KOPT-K1 (cell line): ENCODE measurements at regions not wholly inside any gene's neighbourhood (a gene's known extent, or its start where the extent isn't known, plus 50 kb on each side); places are given as distances from the start of the nearest gene placed in this dataset.
"Not testable (repeated sequence)": the region's sequence is repeated elsewhere in the genome, so short reads cannot be mapped to it uniquely, and the experiment has no call there.

Source experiments
- H3K27ac ChIP-seq: fragments of 200-600 bp; sonication (generic); 2 replicates; pipeline ENCODE4 v1.5.1; 2016; ENCODE audit warnings: antibody characterized with exemption, mild to moderate bottlenecking, low read depth, low read length; ENCODE audit not compliant: poor library complexity, severe bottlenecking
- H3K36me3 ChIP-seq: fragments of 200-600 bp; sonication (generic); 2 replicates; pipeline ENCODE4 v1.5.1; 2017; ENCODE audit warnings: antibody characterized with exemption, mild to moderate bottlenecking, low read length, moderate library complexity; ENCODE audit not compliant: insufficient read depth
- H3K9me3 ChIP-seq: fragments of 200-600 bp; sonication (generic); 2 replicates; pipeline ENCODE4 v1.5.1; 2017; ENCODE audit warnings: antibody characterized with exemption, low read length, mild to moderate bottlenecking; ENCODE audit not compliant: insufficient read depth, poor library complexity, severe bottlenecking

DNA sequence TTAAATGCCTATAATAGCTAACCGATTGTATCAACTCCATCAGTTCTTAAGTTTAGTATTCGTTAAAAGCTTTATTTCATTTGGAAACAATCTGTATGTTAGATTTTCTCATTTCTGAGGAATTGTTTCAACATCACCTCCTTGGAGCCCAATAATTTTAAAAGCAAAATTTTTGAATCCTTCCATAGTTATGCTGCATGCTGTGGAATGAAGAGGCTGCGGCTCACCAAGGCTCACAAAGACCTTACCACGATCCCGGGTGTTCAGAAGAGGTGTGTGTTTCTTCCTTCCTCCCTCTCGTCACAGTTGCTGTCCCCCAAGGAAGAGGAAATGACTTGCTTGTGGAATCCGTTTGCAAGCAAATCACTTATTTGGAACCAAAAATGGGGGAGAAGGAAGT, 143.8 kb downstream of the FGF1 start:
- H3K36me3 ChIP-seq, result no peaks in the 10 kb centered on the region
- no peaks in the 10 kb centered on the region for H3K9me3 ChIP-seq
- H3K27ac ChIP-seq, result no peak overlapping the region

DNA sequence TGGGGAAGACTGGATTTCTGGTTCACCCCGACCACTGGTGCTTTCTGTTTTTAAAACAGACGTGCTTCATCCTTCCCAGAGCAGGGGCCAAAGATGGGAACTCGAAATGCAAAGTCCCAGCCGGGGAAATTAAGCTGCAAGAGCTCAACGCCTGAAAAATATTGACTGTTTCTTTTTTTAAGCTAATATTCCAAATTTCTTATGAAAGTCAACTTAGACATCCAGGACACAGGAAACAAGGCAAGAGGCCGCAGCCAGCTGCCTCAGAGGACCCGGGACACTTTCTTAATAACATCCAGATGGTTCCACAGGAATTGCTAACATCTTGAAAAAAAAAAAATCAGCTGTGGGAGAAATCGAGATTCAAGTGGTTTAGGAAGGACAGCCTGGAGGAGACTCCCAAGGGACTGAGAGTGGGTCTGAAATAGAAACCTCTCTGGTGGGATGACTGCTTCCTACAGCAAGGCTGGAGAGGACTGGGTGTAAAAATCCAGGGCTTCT, 144.9 kb downstream of the FGF1 start:
- H3K36me3 ChIP-seq, result no peaks in the 10 kb centered on the region
- H3K27ac ChIP-seq, result no peak overlapping the region
- H3K9me3 ChIP-seq, result peaks cover 3% of the 10 kb centered on the region

DNA sequence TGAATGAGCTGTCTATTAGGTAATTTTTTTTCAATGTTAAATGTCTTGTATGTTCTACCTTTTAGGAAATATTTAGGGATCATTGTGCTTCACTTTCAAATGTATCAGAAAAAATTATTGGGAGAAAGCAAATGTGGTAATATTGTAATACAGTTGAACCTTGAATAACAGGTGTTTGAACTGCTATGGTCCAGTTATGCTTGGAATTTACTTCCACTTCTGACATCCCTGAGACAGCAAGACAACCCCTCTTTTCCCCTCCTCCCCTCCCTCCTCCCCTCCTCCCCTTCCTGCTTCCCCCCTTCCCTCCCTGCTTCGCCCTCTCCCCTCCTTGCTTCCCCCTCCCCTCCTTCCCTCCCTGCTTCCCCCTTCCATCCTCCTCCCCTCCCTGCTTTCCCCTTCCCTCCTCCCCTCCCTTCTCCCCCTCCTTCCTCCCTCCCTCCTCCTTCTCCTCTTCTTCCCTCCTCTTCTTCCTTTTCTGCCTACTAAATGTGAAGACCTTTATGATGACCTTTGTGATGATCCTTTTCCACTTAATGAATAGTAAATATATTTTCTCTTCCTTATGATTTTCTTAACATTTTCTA, 146.6 kb downstream of the FGF1 start:
- peaks cover 20% of the 10 kb centered on the region for H3K9me3 ChIP-seq
- H3K27ac ChIP-seq, result no peak overlapping the region
- no peaks in the 10 kb centered on the region for H3K36me3 ChIP-seq

DNA sequence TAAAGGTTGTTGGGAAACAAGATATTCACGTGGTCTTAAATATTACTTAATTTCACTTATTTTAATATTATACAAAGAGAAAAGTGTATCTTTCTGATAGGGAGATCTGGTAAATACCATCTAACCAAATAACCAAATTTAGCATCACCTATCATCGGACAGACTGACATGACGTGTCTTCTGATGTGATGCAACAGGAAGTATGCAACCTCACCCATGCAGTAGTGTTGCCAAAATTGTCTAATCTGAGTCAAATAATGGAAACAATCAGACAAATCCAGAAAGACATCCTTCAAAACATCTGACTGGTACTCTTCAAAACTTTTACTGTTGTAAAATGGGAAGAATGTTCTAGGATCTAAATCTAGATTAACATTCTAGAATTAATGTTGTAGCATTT, 148.0 kb downstream of the FGF1 start:
- Histone ChIP-seq H3K9me3 (peaks cover 20% of the 10 kb centered on the region), H3K36me3 (no peaks in the 10 kb centered on the region), H3K27ac (no peak overlapping the region)

DNA sequence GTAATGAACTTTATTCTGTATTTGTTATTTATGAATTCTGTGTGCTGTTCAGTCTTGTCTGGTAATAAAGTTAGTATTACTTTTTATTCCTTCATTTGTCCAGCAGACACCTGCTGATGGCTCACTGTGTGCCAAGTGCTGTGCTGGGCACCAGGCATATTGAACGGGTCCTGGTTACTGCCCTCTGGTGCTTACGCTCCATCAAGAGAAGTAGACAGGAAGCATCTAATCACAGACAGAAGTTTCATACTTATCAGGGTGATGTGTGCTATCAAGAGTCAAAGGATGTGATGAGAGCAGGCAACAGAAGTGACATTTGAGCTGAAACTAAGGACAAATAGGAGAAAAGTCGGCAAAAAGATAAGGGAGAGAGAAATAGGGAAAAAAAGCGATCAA, 153.1 kb downstream of the FGF1 start:
- no peak overlapping the region for H3K27ac ChIP-seq
- peaks cover 20% of the 10 kb centered on the region for H3K9me3 ChIP-seq
- no peaks in the 10 kb centered on the region for H3K36me3 ChIP-seq

DNA sequence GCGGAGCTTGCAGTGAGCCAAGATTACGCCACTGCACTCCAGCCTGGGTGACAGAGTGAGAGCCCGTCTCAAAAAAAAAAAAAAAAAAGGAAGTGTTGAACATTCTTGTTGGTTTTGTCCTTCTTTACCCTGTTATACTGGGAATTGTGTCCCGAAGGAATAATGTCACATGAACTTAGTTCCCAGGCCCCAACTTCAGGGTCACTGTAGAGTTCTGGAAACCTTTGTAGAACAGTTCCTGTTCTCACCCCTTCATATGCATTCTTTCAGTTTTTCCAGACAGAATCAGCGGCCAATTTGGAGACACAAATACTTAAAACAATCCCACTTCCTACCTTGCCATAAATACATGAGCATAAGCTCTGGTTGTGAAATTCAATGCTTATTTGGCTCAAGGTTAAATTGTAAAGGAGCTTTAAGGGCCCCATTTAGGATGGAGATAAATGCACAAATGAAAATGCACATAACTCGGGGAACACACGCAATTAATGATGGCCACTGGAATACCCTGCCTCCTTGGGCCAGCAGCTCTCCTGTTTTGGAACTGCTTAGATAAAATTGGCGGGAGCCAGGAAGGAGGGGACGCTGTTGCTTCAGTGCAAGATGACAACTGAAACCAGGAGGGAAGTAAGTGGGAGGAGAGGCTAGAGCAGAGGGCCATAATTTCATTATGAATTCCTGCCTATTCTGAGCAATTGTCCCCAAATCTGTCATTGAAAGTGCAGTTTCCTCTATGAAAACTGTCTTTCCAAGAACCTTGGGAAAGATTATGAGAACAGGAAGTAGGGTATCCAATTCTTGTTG, 153.7 kb downstream of the FGF1 start:
- Histone ChIP-seq H3K36me3 (no peaks in the 10 kb centered on the region), H3K27ac (no peak overlapping the region), H3K9me3 (peaks cover 20% of the 10 kb centered on the region)

DNA sequence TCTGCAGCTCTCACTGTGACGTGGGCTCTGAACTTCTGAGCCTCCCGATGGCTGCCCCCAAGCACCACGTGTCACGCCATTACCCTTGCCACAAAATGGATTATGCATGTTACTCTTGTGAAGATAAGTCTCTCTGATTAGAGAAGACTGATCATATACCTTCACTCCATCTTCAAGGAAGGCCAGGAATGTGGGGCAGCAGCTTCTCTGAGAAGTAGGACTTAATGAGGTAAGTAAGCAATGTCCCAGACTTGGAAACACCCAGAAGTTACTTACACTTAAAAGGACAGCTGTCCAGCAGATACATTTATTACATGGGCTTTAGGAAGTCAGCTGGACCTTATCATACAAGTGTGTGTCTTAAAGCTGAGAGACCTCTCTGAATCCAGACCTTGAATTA, 155.0 kb downstream of the FGF1 start:
- no peaks in the 10 kb centered on the region for H3K36me3 ChIP-seq
- H3K9me3 ChIP-seq, result peaks cover 16% of the 10 kb centered on the region
- H3K27ac ChIP-seq, result no peak overlapping the region

DNA sequence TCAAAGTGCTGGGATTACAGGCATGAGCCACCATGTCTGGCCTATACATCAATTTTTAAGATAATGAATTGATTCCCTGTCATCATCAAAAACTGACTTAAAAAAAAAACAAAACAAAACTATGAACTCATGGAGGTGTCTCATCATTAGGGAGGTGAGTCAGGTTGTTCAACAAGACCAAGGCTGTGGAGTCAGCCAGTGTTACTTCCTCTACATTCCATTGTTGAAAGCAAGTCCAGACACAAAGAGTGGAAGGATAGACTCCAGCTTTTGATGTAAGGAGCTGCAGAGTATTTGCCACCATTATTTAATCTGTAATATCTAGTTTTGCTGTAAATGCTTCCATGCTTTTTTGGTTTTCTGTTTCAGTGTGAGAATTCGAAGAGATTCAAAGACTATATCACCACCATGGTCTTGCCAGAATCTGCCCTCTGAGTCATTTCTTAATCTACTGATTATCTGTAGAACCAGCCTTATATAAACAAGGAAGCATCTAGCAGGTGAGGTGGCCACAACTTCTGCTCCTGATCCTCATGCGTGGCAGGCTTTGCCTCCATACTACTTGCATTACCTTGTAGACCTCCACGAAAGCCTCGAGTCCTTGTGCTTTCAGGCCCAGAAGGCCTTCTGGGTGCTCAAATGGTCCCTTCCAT, 156.1 kb downstream of the FGF1 start:
- Histone ChIP-seq H3K27ac (no peak overlapping the region), H3K9me3 (peaks cover 6% of the 10 kb centered on the region)

DNA sequence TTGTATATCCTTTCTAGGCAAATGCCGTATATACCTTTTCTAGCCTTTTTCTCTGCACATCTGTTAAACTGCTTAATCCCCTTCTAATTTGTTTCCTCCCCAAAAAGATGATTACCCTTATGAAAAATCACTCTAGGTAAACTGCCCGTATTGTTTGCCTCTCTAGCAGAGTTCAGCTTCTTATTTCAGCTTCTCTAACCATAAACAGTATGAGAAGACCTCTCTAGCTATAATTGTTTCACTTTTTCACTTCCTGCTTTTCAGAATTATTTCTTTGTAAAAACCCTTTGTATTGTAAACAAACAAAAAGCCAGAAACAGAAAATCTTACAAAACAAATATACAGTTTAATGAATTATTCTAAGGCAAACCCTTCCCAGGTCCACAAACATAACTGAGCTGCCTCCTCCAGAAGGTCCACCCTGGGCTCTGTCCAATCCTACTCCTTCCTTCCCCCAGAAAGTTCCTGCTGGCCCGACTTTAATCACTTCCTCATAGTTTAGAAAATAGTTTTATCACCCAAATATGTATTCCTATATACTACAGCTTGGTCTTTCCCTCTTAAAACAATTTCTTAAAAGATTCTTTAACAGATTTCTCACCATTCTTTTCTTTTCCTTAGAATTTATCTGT, 158.1 kb downstream of the FGF1 start:
- Histone ChIP-seq H3K36me3 (no peaks in the 10 kb centered on the region), H3K27ac (no peak overlapping the region), H3K9me3 (no peaks in the 10 kb centered on the region)

More for the DNA sequence above, 156.1 kb downstream of the FGF1 start:
- H3K36me3 ChIP-seq, result no peaks in the 10 kb centered on the region

DNA sequence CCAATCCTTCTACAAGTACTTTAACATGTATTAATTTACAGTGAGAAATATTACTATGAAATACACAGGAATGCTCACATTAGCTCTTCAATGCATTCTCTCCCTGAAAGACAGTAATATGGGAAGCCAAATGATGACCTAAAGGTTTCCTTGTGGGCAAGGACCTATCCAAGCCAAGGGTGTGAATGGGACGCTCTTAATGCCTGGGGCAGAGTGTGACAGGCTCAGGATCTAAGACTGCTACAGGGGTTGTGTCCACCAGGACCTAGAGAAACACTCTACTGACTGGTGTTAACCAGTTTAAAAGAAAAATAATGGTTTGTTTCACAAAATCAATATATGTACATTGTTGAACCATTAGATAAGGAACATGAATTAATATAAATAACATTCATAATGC, 158.7 kb downstream of the FGF1 start:
- no peaks in the 10 kb centered on the region for H3K9me3 ChIP-seq
- H3K27ac ChIP-seq, result no peak overlapping the region
- H3K36me3 ChIP-seq, result no peaks in the 10 kb centered on the region

DNA sequence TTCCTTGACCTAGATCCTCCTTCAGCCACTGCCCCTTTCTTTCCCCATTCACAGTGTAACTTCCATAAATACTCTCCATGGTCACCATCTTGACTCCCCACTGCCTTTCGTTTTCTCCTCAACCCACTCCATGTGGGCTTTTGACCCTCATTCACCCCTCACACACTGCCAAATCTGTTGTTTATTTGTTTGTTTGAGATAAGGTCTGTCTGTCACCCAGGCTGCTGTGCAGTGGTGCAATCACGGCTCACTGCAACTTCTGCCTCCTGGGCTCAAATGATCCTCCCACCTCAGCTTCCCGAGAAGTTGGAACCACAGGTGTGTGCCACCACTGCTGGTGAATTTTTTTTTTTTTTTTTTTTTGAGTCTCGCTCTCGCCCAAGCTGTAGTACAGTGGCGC, 162.9 kb downstream of the FGF1 start:
- Histone ChIP-seq H3K27ac (no peak overlapping the region), H3K9me3 (no peaks in the 10 kb centered on the region), H3K36me3 (no peaks in the 10 kb centered on the region)

DNA sequence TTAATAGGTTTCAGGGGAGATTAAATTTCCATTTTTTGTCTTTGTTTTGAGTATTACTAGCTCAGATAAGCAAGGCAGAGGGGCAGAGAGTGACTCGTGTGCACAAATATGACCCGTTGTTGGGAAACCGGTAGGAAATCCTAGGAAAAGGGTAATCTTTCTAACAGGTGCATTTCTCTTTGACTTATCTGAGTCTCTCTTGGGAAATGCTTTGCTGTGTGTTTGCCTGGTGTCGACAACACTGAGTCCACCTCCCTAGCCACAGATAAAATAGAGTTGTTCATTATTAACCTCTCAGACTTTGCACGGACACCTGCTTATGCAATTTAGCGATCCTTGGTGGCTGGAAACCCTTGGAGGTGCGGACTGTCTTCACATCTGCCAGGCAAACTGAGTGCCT, 164.2 kb downstream of the FGF1 start:
- no peaks in the 10 kb centered on the region for H3K9me3 ChIP-seq
- H3K27ac ChIP-seq, result no peak overlapping the region
- no peaks in the 10 kb centered on the region for H3K36me3 ChIP-seq

DNA sequence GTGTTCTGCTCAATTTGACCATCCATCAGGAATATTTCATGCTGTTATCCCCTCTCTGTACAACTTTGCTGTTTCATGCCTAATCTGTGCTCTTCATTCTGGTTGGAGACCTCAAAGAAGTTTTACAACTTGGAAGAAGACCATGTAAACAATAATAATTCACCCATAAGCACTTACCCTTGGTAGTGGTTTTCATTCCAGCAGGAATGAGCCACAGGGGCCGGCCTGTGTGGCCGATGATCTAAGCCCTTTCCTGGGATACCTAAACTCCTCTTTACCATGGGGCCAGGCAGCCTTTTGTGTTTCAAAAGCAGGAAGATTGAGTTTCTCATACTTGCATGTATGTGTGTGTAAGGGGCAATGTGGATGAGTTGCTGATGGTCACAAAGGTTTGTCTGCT, 165.0 kb downstream of the FGF1 start:
- no peaks in the 10 kb centered on the region for H3K9me3 ChIP-seq
- H3K27ac ChIP-seq, result no peak overlapping the region

DNA sequence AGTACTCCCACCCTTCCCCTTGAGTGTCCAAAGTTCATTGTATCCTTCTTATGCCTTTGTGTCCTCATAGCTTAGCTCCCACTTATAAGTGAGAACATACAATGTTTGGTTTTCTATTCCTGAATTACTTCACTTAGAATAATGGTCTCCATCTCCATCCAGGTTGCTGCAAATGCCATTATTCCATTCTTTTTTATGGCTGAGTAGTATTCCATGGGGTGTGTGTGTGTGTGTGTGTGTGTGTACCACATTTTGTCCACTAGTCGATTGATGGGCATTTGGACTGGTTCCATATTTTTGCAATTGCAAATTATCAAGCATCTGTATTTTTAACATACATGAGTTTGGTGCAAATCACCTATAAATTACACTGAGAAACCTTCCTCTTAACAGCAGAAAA, 166.0 kb downstream of the FGF1 start:
- H3K27ac ChIP-seq, H3K36me3 ChIP-seq, H3K9me3 ChIP-seq: not testable (repeated sequence)

More for the DNA sequence above, 165.0 kb downstream of the FGF1 start:
- no peaks in the 10 kb centered on the region for H3K36me3 ChIP-seq

DNA sequence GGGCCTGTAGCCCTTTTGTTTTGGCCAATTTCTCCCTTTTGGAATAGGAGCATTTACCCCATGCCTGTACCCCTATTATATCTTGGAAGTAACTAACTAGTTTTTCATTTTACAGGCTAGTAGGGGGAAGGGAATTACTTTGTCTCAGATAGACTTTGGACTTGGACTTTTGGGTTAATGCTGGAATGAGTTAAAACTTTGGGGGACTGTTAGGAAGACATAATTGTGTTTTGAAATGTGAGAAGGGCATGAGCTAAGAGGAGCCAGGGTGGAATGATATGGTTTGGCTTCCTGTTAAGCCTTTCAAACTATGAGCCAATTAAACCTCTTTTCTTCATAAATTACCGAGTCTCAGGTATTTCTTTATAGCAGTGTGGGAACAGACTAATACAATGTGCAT, 168.1 kb downstream of the FGF1 start:
- no peaks in the 10 kb centered on the region for H3K9me3 ChIP-seq
- H3K27ac ChIP-seq, result no peak overlapping the region
- no peaks in the 10 kb centered on the region for H3K36me3 ChIP-seq
